ENCODE measurements at regions not wholly inside any gene's neighbourhood (a gene's known extent, or its start where the extent isn't known, plus 50 kb on each side); places are given as distances from the start of the nearest gene placed in this dataset.
A peak's percentile ranks its signal among the peaks of the same experiment; 100 is the strongest.
"Not testable (repeated sequence)": the region's sequence is repeated elsewhere in the genome, so short reads cannot be mapped to it uniquely, and the experiment has no call there.

DNA sequence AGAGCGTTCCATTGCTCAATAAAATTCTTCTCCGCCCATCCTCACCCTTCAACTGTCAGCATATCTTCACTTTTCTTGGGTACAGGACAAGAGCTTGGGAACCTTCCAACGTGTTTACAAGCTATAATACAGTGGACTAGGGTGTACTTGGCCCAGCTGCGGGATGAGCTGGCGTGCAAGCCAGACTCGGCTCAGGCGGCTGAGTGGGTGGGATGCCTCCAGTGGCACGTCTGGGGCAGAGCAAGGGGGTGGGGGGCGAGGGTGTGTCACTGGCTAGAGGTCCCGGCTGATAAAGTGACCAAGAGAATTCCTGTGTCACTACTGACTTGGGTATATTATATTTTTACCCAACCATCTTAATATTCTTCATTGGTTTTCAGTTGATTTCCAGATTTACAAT, 179.7 kb downstream of the EVA1A start:
- no peak for DNase-seq (ENCODE audit: low spot score)

DNA sequence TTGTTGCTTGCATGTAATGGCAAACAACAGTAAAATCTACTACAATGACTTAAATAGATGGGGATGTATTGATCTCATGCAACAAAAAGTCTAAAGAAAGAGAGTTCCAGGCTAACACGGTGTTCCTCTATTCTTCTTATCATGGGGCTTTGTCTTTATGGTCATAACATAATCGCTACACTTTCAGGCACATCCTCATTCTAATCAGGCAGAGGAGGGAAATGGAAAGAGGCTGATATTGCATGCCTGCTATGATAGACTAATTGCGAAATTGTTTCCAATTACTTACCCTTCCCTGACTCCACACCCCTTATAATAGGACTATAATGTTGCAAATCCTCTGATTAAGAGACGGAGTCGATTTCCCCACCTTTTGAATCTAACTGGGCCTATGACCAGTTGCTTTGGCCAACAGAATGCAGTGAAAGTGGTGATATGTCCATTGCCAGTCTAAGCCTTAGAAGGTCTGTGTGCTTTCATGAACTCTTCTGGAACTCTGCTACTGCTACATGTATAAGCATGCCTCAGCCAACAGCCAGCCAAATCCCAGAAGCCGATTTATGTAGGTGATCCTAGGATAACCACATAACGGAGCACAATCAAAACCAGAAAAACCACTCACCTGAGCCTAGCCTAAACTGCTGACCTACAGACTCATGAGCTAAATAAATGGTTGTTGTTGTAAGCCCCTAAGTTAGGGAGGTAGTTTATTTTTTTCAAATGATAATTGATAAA, 180.3 kb upstream of the TACR1 start:
- DNase-seq (ENCODE audit: low spot score) = no peak

DNA sequence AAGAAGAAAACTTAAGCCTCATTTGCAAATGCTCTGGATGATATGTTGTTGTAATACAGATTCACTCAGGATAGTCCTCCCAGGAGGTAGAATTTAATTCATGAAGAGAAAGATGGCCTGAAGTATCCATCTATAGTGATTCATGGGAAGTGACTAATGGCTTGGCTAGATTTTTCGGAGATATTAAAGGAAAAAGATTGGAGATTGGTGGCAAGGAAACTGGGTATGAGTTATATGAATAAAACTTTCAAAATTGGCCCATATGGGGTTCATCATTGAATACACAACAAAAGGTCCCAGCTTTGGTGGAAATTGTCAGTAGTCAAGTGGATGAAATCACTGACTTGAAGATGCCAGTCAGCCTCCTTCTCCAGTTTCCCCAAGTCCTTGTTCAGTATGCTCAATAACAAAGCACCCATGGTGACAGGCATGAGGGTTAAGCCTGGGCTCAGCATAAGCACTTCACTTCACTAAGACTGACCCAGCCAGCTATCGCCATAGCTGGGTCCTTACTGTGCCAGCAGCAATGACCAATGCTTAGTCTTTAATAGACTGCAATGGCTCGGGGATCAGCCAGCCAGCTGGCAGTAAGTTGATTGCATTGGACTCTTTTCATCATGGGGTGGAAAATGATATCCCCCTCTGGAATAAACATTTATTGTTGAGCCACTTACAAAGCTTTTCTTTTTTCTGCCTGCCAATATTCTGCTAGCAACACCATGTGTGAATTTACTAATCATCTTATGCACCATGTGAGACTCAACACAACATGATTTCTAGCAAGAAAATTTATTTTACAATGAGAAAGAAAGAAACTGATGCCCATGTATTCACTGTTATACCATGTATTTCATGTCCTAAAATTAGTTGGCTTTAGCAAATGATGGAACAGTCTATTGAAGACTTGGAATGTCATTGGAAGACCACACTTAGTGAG, 176.6 kb upstream of the TACR1 start:
- DNase-seq (ENCODE audit: low spot score) = peak; percentile 7

DNA sequence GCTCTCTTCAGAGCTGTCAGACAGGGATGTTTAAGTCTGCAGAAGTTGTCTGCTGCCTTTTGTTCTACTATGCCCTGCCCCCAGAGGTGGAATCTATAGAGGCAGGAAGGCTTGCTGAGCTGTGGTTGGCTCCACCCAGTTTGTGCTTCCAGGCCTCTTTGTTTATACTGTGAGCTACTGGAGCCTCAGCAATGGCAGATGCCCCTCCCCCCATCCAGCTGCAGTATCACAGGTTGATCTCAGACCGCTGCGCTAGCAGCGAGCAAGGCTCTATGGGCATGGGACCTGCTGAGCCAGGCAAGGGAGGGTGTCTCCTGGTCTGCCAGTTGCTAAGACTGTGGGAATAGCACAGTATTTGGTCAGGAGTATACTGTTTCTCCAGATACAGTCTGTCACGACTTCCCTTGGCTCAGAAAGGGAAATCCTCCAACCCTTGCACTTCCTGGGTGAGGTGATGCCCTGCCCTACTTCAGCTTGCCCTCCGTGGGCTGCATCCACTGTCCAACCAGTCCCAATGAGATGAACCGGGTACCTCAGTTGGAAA, 175.2 kb upstream of the TACR1 start:
- DNase-seq (ENCODE audit: low spot score) = not testable (repeated sequence)

DNA sequence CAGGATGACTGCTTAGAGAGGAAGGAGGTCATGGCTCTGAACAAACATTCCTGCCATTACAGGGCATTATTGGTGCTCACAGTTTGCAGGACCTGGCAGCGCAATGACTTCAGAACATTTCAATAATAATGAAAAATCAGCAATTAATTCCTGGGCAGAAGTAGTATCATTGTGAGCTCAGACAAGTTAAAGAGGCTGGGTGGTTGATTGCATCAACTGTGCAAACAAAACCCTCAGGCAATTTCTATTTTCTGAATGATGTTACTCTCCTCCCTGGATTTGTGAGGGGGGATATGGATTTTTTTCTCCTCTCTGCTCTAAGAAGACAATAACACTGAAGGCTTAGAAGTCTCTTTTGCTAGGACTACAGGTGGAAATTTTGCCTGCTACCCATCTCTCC, 168.1 kb upstream of the TACR1 start:
- DNase-seq (ENCODE audit: low spot score) = no peak

DNA sequence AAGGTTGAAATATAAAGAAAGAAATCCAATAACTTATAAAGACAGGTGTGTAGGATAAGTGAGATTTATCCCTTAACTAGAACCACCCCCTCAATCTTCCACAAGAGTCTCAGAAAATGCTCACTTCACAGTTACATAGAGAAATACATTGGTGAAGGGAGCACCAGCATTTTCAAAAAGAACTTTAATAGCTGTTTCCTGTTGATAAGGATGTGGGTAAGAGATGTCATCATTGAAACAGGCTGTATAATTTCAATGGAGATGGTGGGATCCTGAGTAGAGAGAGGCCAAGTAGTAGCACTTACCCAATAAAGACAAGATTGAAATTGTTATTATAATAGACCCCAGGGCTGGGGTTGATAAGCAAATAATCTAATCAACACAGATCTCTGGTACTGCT, 162.2 kb upstream of the TACR1 start:
- DNase-seq (ENCODE audit: low spot score) = no peak

DNA sequence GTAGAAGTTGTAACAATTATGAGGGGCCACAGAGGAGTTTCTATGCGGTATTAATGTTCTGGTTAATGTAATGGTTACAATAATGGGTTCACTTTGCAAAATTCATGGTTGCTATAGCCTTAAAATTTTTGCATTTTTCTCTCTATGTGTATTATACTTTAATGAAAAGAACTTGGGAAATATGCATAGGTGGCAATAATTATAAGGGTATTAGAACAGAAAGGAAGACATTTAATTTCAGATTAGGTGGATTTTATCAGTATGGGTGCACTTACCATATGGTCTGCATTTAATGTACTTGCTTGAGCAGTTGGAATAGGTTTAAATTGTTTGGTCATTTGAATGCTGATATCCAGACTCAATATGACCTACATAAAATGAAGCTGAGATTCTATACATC, 161.6 kb upstream of the TACR1 start:
- DNase-seq (ENCODE audit: low spot score) = no peak

DNA sequence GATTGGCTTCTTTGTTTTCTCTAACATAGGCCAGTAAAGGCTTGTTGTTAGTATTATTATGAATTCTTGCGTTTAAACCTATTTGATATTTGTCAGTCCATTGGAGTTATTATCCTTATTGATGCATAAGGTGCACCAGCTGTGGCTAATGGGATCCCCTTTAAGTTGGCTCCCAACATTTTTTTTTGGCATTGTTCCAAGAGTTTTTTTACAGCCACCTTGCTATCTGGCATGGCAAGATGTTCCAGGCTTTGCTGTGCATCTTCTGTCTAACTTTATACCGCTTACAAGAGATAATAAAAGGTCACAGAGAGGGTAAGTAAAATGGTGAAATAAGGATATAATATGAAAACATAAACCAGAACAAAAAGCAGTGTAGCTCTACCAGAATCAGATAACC, 157.5 kb upstream of the TACR1 start:
- no peak for DNase-seq (ENCODE audit: low spot score)

DNA sequence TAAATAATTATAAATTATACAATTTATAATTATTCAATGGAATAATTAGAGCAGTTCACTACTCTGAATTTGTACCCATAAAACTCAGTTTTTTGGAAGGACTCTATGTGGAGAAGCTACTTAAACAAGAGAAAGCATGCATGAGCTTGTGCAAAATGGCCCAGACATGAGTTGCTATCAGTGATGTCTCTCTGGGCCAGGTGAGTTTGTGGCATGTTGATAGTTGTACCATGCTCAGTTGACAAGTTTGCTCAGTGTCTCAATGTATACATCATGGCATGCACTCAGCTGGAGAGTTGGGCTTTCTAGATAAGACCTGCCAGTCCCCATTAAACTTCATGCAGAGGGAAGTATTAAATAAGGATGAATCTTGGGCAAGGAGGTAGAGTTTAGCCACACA, 153.8 kb upstream of the TACR1 start:
- DNase-seq (ENCODE audit: low spot score) = no peak

DNA sequence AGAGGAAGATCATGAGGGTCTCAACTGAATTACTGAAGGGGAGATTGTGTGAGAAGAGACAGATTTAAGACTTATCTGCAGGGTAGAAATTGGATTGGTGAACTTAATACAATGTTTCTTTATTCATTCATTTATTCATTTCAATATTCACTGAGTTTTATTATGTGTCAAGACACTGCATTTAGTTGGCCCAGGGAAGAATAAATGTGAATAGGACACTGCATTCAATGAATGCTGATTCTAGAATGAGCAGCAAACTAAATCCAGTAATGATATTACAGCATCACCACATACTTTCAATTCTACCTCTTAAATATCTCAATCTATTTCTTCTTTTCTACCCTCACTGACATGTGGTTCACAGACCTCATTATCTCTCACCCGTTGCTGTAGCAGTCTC, 149.0 kb upstream of the TACR1 start:
- DNase-seq (ENCODE audit: low spot score) = no peak

DNA sequence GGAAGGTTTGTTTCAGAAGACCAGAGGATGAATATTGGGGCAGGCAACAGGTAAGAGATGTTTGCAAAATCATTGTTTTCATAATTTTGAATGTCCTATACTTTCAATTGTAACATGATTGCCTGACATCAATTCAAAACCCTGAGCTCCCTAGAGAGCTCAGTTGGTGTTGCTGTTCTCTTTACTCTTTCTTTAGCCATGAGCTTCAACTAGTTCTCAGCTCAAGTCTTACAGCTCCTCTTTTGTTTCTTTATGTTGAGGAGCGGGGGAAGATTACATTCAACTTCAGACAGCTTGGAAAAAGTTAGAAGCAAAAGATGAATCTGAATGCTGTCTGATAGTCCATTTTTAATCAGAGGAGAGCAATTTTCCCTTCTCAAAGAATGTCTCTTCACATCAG, 144.8 kb upstream of the TACR1 start:
- no peak for DNase-seq (ENCODE audit: low spot score)

DNA sequence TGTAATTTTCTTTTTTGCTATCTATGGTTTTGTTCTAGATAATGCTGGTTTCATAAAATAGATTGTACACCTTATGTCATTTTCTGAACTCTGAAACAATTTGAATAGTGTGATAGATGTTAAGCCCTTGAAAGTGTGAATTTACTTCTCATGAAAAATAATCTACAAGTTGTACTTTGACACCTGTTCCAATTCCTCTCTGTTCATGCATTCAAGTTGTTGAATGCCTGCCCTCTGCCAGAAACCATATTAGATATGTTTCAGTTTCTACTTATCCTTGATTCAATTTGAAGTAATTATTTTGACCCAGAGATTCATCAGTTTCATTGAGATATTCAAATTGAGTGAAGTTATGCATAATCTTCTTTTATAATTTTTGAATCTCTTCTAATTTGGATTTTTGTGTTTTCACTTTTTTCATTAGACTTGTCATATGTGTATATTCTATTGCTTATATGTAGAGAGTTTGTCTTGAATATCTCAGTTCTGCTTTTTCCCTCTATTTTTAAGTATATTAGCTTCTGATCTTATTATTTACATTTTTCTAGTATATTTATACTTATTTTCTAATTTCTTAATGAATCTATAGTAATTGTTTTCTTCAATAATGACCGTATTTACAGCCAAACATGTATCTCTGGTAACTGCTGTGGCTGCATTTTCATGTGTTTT, 143.3 kb upstream of the TACR1 start:
- no peak for DNase-seq (ENCODE audit: low spot score)

DNA sequence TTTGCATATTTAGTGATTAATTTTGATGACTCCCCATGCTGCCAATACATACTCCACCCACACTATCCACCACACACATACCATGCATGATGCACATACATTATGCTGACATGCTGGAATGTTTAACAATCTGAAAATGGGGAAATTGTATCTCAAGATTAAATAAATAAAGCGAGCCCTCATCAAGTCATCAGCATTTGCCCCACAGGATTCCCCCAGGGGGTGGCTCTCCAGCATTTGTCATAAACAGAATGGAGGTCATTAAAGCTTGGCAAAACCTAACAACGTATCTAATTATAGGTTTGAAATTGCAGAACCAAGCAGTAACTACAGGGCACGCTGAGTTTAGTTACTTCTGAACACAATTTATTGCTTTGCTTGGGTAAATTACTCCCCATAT, 141.2 kb upstream of the TACR1 start:
- no peak for DNase-seq (ENCODE audit: low spot score)

DNA sequence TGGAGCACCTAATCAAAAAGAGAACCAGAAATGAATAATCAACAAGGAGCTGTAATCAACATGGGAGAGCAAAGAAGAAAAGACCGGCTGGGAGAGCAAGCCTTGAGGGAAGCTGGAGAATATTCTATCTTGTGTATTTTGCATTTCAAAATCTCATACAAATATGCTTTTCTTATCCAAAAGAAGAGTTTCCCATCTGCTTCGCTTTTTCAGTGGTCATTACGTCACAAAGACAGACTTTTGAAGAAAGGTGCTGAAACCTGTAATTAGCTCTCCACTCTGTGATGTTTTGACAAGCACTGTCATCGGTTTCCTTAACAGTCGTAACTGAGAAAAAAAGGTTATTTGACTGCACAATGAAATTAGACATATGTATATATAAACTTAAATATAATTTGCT, 139.1 kb upstream of the TACR1 start:
- no peak for DNase-seq (ENCODE audit: low spot score)

DNA sequence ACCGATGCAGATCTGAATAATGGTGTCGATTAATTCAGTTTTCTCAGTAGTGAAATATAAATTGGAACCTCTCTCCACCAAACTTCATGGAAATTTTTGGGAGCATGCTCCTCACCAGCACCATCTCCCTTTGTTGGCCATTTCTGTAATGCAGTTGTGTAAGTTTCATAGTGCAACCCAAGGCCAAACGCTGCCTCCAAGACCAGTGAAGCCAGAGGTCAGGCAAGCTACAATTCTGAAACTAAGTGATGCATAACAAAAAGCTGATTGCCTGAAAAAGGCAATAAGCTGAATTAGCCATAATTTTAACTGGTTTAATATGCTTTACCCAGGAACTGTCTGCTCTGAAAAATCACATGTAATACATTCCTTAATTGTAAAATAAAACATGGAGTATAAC, 138.3 kb upstream of the TACR1 start:
- no peak for DNase-seq (ENCODE audit: low spot score)

DNA sequence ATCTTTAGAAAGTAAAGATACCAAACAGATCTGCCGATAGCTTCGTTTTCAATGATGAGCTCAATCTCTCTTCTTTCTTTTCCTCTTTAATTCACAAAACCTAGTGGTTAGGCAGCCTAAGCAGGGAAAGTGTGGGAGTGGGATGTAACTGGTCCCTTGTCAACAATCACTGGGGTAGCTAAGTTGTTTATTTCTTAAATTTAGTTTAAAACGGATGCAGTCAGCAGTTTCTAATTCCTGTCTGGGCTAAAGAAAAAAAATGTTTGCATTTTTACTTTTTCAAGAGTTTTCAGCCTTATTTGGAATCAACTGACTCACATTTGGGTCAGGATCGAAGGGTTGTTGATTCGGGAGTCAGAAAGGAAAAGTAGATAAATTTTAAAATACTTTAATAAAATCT, 137.7 kb upstream of the TACR1 start:
- DNase-seq (ENCODE audit: low spot score) = no peak

DNA sequence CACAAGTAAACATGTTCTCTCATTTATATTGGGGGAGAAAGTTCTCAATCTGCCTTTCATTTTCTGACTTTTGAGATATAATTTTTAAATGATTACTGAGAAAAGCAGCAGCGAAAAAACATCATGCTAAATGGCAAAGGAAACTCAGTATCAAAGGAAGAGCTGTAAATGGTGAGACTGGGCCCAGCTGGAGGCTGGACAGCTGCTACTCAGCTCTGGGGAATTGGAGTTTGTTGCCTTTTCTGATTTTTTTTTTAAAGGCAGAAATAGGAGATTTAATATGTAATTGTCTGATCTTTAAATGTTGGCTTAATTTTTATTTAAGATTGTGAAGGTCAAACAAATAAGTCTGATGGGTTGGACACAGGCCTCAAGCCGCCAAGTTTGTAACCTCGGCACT, 137.1 kb upstream of the TACR1 start:
- no peak for DNase-seq (ENCODE audit: low spot score)

DNA sequence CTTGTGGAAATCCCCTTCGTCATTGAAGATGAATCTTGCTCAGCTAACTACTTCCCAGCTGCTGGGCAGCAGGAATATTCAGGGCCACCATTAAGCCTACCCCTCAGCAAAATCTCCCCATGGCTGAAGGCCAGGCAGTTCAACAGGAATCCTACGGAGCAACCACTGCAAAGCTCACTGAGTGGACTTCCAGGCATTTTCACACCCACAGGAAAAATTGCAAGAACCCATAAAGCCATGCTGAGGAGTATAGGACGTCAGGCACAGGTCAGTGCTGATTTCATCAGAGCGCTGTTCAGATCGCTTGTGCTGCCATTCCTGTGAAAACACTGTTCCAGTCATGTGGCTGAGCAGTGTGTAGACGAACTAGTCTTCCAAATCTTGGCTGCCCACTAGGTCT, 134.8 kb upstream of the TACR1 start:
- no peak for DNase-seq (ENCODE audit: low spot score)

DNA sequence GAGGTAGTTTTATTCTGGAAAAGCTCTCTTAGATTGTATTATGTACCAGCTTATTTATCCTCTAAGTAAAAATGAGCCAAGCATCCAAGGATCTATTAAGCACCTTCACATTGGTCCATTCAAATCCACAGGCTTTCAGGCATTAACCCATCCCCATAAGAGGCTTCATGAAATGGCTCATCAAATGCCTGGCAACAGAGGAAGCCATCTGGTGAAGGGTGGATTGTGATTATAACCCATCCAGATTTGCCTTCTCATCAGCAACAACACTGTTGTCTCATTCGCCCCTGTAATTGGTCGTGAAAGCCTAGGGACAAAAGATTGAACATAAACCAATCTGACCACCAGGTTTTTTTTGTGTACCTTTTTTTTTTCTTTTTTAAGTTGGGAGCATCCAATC, 134.3 kb upstream of the TACR1 start:
- no peak for DNase-seq (ENCODE audit: low spot score)

DNA sequence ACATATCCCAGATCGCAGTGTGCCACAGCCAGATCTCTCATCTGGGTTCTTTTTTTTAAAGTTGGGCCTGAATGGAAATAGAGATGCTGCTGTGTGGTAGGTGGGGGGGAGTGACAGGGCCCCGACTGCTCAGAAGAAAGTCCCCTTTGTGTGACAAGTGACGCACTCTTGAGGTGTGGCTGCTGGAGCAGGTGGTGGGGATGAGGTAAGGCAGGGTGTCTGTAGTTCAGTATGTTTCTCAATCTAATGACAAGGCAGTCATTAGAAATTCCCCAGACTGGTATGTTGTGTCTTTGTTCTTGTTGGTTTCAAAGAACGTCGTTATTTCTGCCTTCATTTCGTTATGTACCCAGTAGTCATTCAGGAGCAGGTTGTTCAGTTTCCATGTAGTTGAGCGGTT, 128.8 kb upstream of the TACR1 start:
- no peak for DNase-seq (ENCODE audit: low spot score)

DNA sequence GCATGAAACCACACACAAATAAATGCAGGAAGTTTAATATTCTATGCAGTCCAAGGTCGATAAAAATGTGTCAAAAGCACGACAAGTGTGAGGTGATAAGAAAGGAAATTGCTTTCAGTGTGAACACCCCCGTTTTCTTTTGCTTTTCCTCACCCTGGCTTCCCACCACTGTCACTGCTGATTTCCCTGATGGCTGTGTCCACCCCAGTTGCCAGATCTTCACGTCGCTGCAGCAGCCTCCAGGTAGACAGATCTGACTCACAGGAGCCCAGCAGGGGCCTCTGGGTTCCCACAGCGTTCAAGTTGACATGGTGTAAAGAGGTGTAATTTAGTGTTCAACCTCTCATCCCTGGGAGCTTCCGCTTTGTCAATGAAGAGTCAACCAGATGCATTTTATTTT, 128.0 kb upstream of the TACR1 start:
- DNase-seq (ENCODE audit: low spot score) = no peak

DNA sequence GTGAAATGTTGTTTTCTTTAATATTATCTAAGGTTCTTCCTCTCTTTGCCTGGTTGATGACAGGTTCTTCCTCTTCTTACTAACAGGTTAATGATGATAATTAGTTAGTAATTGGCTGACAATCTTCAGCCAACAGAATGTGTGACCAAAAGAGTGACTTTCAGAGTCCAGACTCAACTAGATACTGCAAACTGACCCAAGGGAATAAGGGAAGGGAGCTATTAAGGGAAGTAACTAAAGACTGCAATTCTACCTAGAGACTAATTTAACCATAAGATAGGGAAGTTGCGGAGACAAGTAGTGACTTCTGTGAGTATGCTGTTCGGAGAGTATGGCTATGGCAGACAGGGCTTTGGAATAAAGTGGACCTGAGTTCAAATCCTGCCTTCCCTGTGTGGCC, 127.3 kb upstream of the TACR1 start:
- DNase-seq (ENCODE audit: low spot score) = no peak

DNA sequence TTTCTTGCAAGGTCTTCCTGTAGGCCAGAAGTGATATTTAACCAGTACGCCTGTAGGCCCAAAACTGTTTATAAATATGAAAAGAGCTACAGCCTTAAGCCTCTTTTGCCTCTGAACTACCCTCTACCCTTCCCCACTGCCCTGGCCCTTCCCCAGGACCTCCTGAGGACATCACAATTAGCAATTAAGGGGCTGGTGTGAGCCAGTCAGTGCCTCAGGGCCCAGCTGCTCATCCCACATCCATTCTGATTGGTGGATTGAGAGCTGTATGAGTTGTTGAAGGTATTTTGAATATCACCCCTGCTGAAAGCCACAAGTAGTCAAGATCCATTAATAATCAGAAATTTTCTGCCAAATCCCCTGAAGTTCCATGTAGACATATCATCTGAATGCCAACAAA, 126.3 kb upstream of the TACR1 start:
- DNase-seq (ENCODE audit: low spot score) = no peak

All from kidney capillary endothelial cell (primary cell).